GM18868 (cell line): ENCODE measurements at regions not wholly inside any gene's neighbourhood (a gene's known extent, or its start where the extent isn't known, plus 50 kb on each side); places are given as distances from the start of the nearest gene placed in this dataset.

Experiments
- ATAC-seq: cut with Tn5 transposase; IDR thresholded peaks from one replicate; pipeline ENCODE4 v1.9.1; 2021; ENCODE audit warnings: mild to moderate bottlenecking, moderate library complexity; ENCODE audit not compliant: unreplicated experiment

GRCh38 chrX:39453889-39454621 is 643.7 kb downstream of the BCOR start:
- ATAC-seq: no peak

GRCh38 chrX:39456894-39457604 is 640.7 kb downstream of the BCOR start:
- ATAC-seq: no peak

- ATAC-seq: no peak
These were observed 639.0 kb downstream of the BCOR start for GRCh38 chrX:39458779-39459178.

- no peak for ATAC-seq
These were observed 638.6 kb downstream of the BCOR start for GRCh38 chrX:39459204-39459603.

GRCh38 chrX:39459952-39460351 is 637.8 kb downstream of the BCOR start:
- no peak for ATAC-seq

GRCh38 chrX:39460499-39460898 is 637.3 kb downstream of the BCOR start:
- ATAC-seq: no peak

- no peak for ATAC-seq
These were observed 634.9 kb downstream of the BCOR start for GRCh38 chrX:39462835-39463234.

- no peak for ATAC-seq
These were observed 633.5 kb downstream of the BCOR start for GRCh38 chrX:39464253-39464652.

- ATAC-seq: no peak
These were observed 632.3 kb downstream of the BCOR start for GRCh38 chrX:39465467-39465866.

GRCh38 chrX:39465906-39466305 is 631.9 kb downstream of the BCOR start:
- ATAC-seq: no peak

- ATAC-seq: no peak
These were observed 628.6 kb downstream of the BCOR start for GRCh38 chrX:39469126-39469525.

- no peak for ATAC-seq
These were observed 627.0 kb downstream of the BCOR start for GRCh38 chrX:39470588-39471407.

GRCh38 chrX:39472161-39472560 is 625.6 kb downstream of the BCOR start:
- ATAC-seq: no peak

- no peak for ATAC-seq
These were observed 623.9 kb downstream of the BCOR start for GRCh38 chrX:39473812-39474211.

GRCh38 chrX:39475372-39475771 is 622.4 kb downstream of the BCOR start:
- no peak for ATAC-seq

- no peak for ATAC-seq
These were observed 621.1 kb downstream of the BCOR start for GRCh38 chrX:39476604-39477021.

GRCh38 chrX:39477031-39477761 is 620.6 kb downstream of the BCOR start:
- ATAC-seq: no peak

GRCh38 chrX:39477762-39478120 is 620.0 kb downstream of the BCOR start:
- no peak for ATAC-seq

GRCh38 chrX:39479856-39480255 is 617.9 kb downstream of the BCOR start:
- no peak for ATAC-seq

GRCh38 chrX:39480963-39481362 is 616.8 kb downstream of the BCOR start:
- ATAC-seq: no peak

GRCh38 chrX:39481621-39482020 is 616.1 kb downstream of the BCOR start:
- no peak for ATAC-seq
